Endothelial cell of umbilical vein (primary cell): ENCODE measurements at regions not wholly inside any gene's neighbourhood (a gene's known extent, or its start where the extent isn't known, plus 50 kb on each side); places are given as distances from the start of the nearest gene placed in this dataset.

Source experiments
- BruUV-seq: library from RNA; stranded (reverse); fragments of 400-500 nt; replicated peaks from 2 replicates; lab custom pipeline; 2021; lab: Mats Ljungman, UMichigan
- CTCF ChIA-PET: fragments of 300-600, 350-600 bp; sonication (Branson Sonifier 250); formaldehyde crosslinking; loops from one replicate; lab custom pipeline; 2021; ENCODE audit warnings: antibody characterized with exemption, inconsistent platforms; lab: Charles Lee
- POLR2A ChIA-PET: fragments of 300-600, 350-600 bp; sonication (Branson Sonifier 250); formaldehyde crosslinking; loops from one replicate; lab custom pipeline; 2021; ENCODE audit warnings: antibody characterized with exemption, inconsistent platforms; lab: Charles Lee
- DNase-seq: peaks from one replicate; pipeline ENCODE4 v3.0.0-alpha.2; 2011; ENCODE audit warnings: low read depth, low spot score
- FAIRE-seq: peaks from 2 replicates; lab custom pipeline; 2011; peaks lifted over from hg19 to GRCh38; lab: Jason Lieb, UNC
- H2AFZ ChIP-seq: 2 replicates; pipeline ENCODE4 v1.6.0; 2012; ENCODE audit warnings: low read depth, low read length, control low read depth, inconsistent platforms
- H3K27ac ChIP-seq: 2 replicates; pipeline ENCODE4 v1.5.1; 2011; ENCODE audit warnings: low read depth, mild to moderate bottlenecking, control low read depth, low read length, moderate library complexity; ENCODE audit not compliant: insufficient read depth
- H3K27me3 ChIP-seq, 2 experiments: 2 replicates each; pipeline versions ENCODE4 v1.6.0 to v1.6.1; 2011; ENCODE audit warnings: low read length in 2 of 2, mixed read lengths in 1 of 2; ENCODE audit not compliant: control insufficient read depth in 2 of 2, insufficient read depth in 2 of 2
- H3K36me3 ChIP-seq, 2 experiments: 2 replicates in 1 of 2; 3 replicates in 1 of 2; pipeline ENCODE4 v1.5.1; 2011; ENCODE audit warnings: low read length in 2 of 2, mild to moderate bottlenecking in 1 of 2, moderate library complexity in 1 of 2; ENCODE audit not compliant: control insufficient read depth in 2 of 2, insufficient read depth in 2 of 2; ENCODE audit errors: extremely low read depth in 1 of 2
- H3K4me1 ChIP-seq: 3 replicates; pipeline ENCODE4 v1.5.1; 2011; ENCODE audit warnings: mild to moderate bottlenecking, low read length; ENCODE audit not compliant: control insufficient read depth, insufficient read depth; ENCODE audit errors: extremely low read depth
- H3K4me2 ChIP-seq: 2 replicates; pipeline ENCODE4 v1.6.1; 2011; ENCODE audit warnings: low read length, control low read depth, mixed read lengths; ENCODE audit not compliant: insufficient read depth
- H3K4me3 ChIP-seq, 3 experiments: fragments of 200-600 bp in 1 of 3; sonication (generic), shearing (Covaris generic) in 1 of 3; replicated peaks in 1 of 3; 2 replicates each; pipeline ENCODE4 v1.5.1; 2011 to 2016; ENCODE audit warnings: control low read depth in 3 of 3, low read length in 3 of 3, mild to moderate bottlenecking in 2 of 3, inconsistent platforms in 1 of 3, low read depth in 1 of 3, moderate library complexity in 1 of 3; ENCODE audit not compliant: insufficient read depth in 1 of 3
- H3K79me2 ChIP-seq: 2 replicates; pipeline ENCODE4 v1.6.0; 2012; ENCODE audit warnings: low read length, inconsistent platforms; ENCODE audit not compliant: control insufficient read depth, insufficient read depth
- H3K9ac ChIP-seq: replicated peaks from 2 replicates; pipeline ENCODE3; 2011; ENCODE audit warnings: low read length, control low read depth; ENCODE audit not compliant: insufficient read depth; ENCODE audit errors: extremely low read depth
- H3K9me1 ChIP-seq: replicated peaks from 3 replicates; pipeline ENCODE4 v1.6.0; 2011; ENCODE audit warnings: mild to moderate bottlenecking, low read length; ENCODE audit not compliant: control insufficient read depth, insufficient read depth; ENCODE audit errors: extremely low read depth
- H3K9me3 ChIP-seq: replicated peaks from 2 replicates; pipeline ENCODE4 v1.5.1; 2012; ENCODE audit warnings: low read length, inconsistent platforms; ENCODE audit not compliant: control insufficient read depth, insufficient read depth
- H4K20me1 ChIP-seq: replicated peaks from 2 replicates; pipeline ENCODE3; 2011; ENCODE audit warnings: mild to moderate bottlenecking, low read length; ENCODE audit not compliant: control insufficient read depth, insufficient read depth; ENCODE audit errors: extremely low read depth
- EZH2 ChIP-seq: IDR thresholded peaks from 2 replicates; pipeline ENCODE4 v1.6.1; 2012; ENCODE audit warnings: borderline replicate concordance, low read depth, mild to moderate bottlenecking, moderate library complexity, low read length, inconsistent platforms; ENCODE audit not compliant: severe bottlenecking
- FOS ChIP-seq: IDR thresholded peaks from 2 replicates; pipeline ENCODE4 v1.6.1; 2011; ENCODE audit warnings: mild to moderate bottlenecking, low read length, moderate library complexity, borderline replicate concordance; ENCODE audit not compliant: insufficient read depth
- GATA2 ChIP-seq: IDR thresholded peaks from 2 replicates; pipeline ENCODE4 v1.7.0; 2011; ENCODE audit warnings: low read depth, mild to moderate bottlenecking, moderate library complexity, mixed read lengths, low read length; ENCODE audit not compliant: insufficient read length, insufficient read depth
- JUN ChIP-seq: IDR thresholded peaks from 2 replicates; pipeline ENCODE4 v1.6.1; 2011; ENCODE audit warnings: borderline replicate concordance, low read depth; ENCODE audit not compliant: insufficient read length, insufficient read depth
- MYC ChIP-seq: IDR thresholded peaks from one replicate; pipeline ENCODE4 v1.6.1; 2011; ENCODE audit warnings: mild to moderate bottlenecking, low read depth, low read length
- POLR2A ChIP-seq: IDR thresholded peaks from 2 replicates; pipeline ENCODE4 v1.6.1; 2012; ENCODE audit warnings: low read depth, mild to moderate bottlenecking, control low read depth, low read length
- POLR2AphosphoS5 ChIP-seq: IDR thresholded peaks from 2 replicates; pipeline ENCODE4 v1.6.1; 2012; ENCODE audit warnings: low read depth, mild to moderate bottlenecking, control low read depth, low read length, moderate library complexity; ENCODE audit not compliant: insufficient read depth
- dilution Hi-C: fragments of 300-500 bp; cut with MboI; formaldehyde crosslinking; loops from one replicate; pipeline ENCODE4 v1.15.0; 2019; ENCODE audit warnings: low sequenced_read_pairs; ENCODE audit not compliant: extremely low pct_ligation_motif_present
- intact Hi-C: fragments of 100-400 bp; cut with micrococcal nuclease; formaldehyde crosslinking; loops from one replicate; pipeline ENCODE4 v1.10.0; 2022
- TF ChIP-seq, protein P1 (sequence below), 2 donors: IDR thresholded peaks; 1 replicate in 1 of 2; 2 replicates in 1 of 2; pipeline ENCODE4 v1.5.1; 2011; ENCODE audit warnings: low read length in 2 of 2, mild to moderate bottlenecking in 2 of 2, moderate library complexity in 2 of 2, control low read depth in 1 of 2, inconsistent platforms in 1 of 2, low read depth in 1 of 2; ENCODE audit not compliant: insufficient read depth in 1 of 2; ENCODE audit errors: extremely low read depth in 1 of 2
- TF ChIP-seq, protein P2 (sequence below): IDR thresholded peaks from 2 replicates; pipeline ENCODE4 v1.6.1; 2011; ENCODE audit not compliant: insufficient read depth, insufficient read length

DNA sequence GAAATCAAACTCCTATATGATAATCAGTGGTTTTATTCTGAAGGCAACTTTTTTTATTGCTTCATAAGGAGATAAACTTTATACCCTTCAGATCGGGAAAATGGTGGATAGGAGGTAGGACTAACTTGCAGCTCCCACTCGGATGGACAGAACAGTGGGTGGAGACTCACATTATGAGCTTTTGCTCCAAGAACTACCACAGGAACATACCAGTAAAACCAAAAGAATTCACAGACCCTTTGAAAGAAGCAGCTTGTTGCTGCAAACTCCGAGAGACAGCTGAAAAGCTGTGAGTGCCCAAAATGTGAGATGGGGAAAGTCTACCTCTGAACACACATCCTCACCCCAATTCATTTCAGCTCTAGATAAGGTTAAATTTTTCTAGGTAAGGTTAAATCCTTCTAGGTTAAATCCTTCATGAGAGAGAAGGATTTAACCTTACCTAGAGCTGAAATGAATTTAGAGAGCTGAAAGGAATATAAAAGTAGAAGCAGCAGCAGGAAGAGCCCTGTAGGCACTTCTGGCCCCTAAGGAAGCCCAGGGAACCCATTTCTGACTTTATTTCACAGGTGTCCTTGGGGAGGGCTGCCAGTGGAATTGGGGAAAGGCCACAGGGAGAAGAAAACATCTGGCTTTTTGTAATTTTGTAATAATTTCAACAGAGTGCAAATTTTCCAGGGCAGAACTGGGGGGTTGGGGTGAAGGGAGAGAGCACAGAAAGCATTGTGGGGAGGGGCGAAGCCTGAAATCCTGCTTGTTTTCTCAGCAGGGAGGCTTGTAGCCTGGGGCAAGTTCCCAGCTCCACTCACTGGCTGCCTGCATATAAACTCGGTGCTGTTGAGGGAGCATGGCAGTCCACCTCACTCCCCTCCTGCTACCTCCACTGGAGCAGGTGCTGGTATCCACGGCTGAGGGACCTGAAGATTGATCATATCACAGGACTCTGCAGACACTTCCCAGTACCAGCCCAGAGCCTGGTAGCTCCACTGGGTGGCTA is 65.9 kb upstream of the HCRTR2 start:
- DNase-seq (no peak), FAIRE-seq (no peak)
- dilution Hi-C loops (no loop called here), intact Hi-C loops (no loop called here)
- Histone ChIP-seq H3K9me1 (no peaks in the 10 kb centered on the region), H3K4me1 (no peaks in the 10 kb centered on the region), H2AFZ (no peak overlapping the region), H4K20me1 (no peaks in the 10 kb centered on the region), H3K4me2 (no peak overlapping the region), H3K9me3 (no peaks in the 10 kb centered on the region), H3K36me3 (no peaks in the 10 kb centered on the region), H3K9ac (no peak overlapping the region), H3K27ac (no peak overlapping the region), H3K27me3 (no peaks in the 10 kb centered on the region), H3K79me2 (no peaks in the 10 kb centered on the region), H3K4me3 (no peak overlapping the region)
- no peak for TF ChIP-seq EZH2
- TF ChIP-seq, protein P1, sequence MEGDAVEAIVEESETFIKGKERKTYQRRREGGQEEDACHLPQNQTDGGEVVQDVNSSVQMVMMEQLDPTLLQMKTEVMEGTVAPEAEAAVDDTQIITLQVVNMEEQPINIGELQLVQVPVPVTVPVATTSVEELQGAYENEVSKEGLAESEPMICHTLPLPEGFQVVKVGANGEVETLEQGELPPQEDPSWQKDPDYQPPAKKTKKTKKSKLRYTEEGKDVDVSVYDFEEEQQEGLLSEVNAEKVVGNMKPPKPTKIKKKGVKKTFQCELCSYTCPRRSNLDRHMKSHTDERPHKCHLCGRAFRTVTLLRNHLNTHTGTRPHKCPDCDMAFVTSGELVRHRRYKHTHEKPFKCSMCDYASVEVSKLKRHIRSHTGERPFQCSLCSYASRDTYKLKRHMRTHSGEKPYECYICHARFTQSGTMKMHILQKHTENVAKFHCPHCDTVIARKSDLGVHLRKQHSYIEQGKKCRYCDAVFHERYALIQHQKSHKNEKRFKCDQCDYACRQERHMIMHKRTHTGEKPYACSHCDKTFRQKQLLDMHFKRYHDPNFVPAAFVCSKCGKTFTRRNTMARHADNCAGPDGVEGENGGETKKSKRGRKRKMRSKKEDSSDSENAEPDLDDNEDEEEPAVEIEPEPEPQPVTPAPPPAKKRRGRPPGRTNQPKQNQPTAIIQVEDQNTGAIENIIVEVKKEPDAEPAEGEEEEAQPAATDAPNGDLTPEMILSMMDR (IDR thresholded peaks at IDR 0.05; ENCODE audit: extremely low read depth in 1 of 2, insufficient read depth in 1 of 2, low read depth in 1 of 2, low read length in 2 of 2) = no peak
- TF ChIP-seq MYC = no peak
- no peak for TF ChIP-seq POLR2AphosphoS5
- no peak for TF ChIP-seq FOS
- no peak for TF ChIP-seq POLR2A
- no peak for TF ChIP-seq GATA2
- TF ChIP-seq, protein P2, sequence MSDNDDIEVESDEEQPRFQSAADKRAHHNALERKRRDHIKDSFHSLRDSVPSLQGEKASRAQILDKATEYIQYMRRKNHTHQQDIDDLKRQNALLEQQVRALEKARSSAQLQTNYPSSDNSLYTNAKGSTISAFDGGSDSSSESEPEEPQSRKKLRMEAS = no peak
- TF ChIP-seq JUN = no peak
- CTCF ChIA-PET = no interaction called here
- BruUV-seq = no TSS peak
- POLR2A ChIA-PET = no interaction called here
